GM12878 (cell line): ENCODE measurements at regions not wholly inside any gene's neighbourhood (a gene's known extent, or its start where the extent isn't known, plus 50 kb on each side); places are given as distances from the start of the nearest gene placed in this dataset.

Source experiments
- ATAC-seq: fragments of 200-7000 bp; cut with Tn5 transposase; 3 replicates; pipeline ENCODE4 v1.9.1; 2020; ENCODE audit warnings: mild to moderate bottlenecking, moderate library complexity
- BruUV-seq: library from RNA; stranded (reverse); fragments of 400-500 nt; replicated peaks from 2 replicates; lab custom pipeline; 2021; lab: Mats Ljungman, UMichigan
- CTCF ChIA-PET: fragments of 300-600 bp; sonication (Branson Sonifier 250); formaldehyde crosslinking; extraction: SDS; loops from one replicate; lab custom pipeline; 2021; ENCODE audit warnings: inconsistent platforms; lab: Yijun Ruan, JAX
- POLR2A ChIA-PET: fragments of 350-600 bp; formaldehyde crosslinking; extraction: SDS; loops from one replicate; lab custom pipeline; 2021; ENCODE audit warnings: inconsistent platforms; lab: Charles Lee
- RAD21 ChIA-PET: fragments of 300-600 bp; sonication (Branson Sonifier 250); formaldehyde crosslinking; loops from one replicate; lab custom pipeline; 2023; ENCODE audit warnings: antibody characterized with exemption; ENCODE audit not compliant: unreplicated experiment; lab: Charles Lee
- SMC1A ChIA-PET: fragments of 300-600 bp; sonication (Branson Sonifier 250); formaldehyde crosslinking; loops from one replicate; lab custom pipeline; 2023; ENCODE audit not compliant: unreplicated experiment, uncharacterized antibody; lab: Charles Lee
- DNase-seq: peaks from one replicate; pipeline ENCODE4 v3.0.0-alpha.2; 2011; ENCODE audit warnings: low read depth, low spot score
- FAIRE-seq: peaks from 3 replicates; lab custom pipeline; 2011; peaks lifted over from hg19 to GRCh38; lab: Jason Lieb, UNC
- H2AFZ ChIP-seq: 2 replicates; pipeline ENCODE4 v1.6.0; 2011; ENCODE audit warnings: low read depth, low read length, control low read depth; ENCODE audit not compliant: control insufficient read depth
- H3K27ac ChIP-seq: 2 replicates; pipeline ENCODE4 v1.5.1; 2011; ENCODE audit warnings: control low read depth; ENCODE audit not compliant: control insufficient read depth, insufficient read depth
- H3K27me3 ChIP-seq, 2 experiments: replicated peaks in 1 of 2; 2 replicates each; pipeline versions ENCODE4 v1.6.0 to v1.6.1; 2011; ENCODE audit warnings: low read length in 1 of 2; ENCODE audit not compliant: control insufficient read depth in 2 of 2, insufficient read depth in 2 of 2
- H3K36me3 ChIP-seq, 2 experiments: 2 replicates each; pipeline ENCODE4 v1.5.1; 2011; ENCODE audit warnings: low read length in 1 of 2; ENCODE audit not compliant: control insufficient read depth in 2 of 2, insufficient read depth in 2 of 2
- H3K4me1 ChIP-seq: 2 replicates; pipeline ENCODE4 v1.6.1; 2011; ENCODE audit warnings: mild to moderate bottlenecking, low read length, moderate library complexity, mixed read lengths; ENCODE audit not compliant: control insufficient read depth, insufficient read depth
- H3K4me2 ChIP-seq: 2 replicates; pipeline ENCODE4 v1.6.0; 2011; ENCODE audit warnings: control low read depth; ENCODE audit not compliant: control insufficient read depth, insufficient read depth
- H3K4me3 ChIP-seq: fragments of 200-600 bp; sonication (generic); 2 replicates; pipeline ENCODE4 v1.5.1; 2016
- H3K79me2 ChIP-seq: 2 replicates; pipeline ENCODE4 v1.6.0; 2011; ENCODE audit warnings: low read length; ENCODE audit not compliant: control insufficient read depth, insufficient read depth
- H3K9ac ChIP-seq: 2 replicates; pipeline ENCODE4 v1.8.0; 2011; ENCODE audit warnings: low read length, control low read depth, mixed read lengths; ENCODE audit not compliant: control insufficient read depth, insufficient read depth
- H3K9me3 ChIP-seq: replicated peaks from 3 replicates; pipeline ENCODE4 v1.5.1; 2011; ENCODE audit warnings: mild to moderate bottlenecking, low read length; ENCODE audit not compliant: control insufficient read depth, insufficient read depth
- H4K20me1 ChIP-seq: 2 replicates; pipeline ENCODE4 v1.6.0; 2011; ENCODE audit not compliant: control insufficient read depth, insufficient read depth
- ASH2L ChIP-seq: fragments of 300-600, 200-600 bp; sonication (generic); IDR thresholded peaks from 2 replicates; pipeline ENCODE4 v1.6.1; 2017; ENCODE audit warnings: low read depth, mild to moderate bottlenecking, borderline replicate concordance
- BCL11A ChIP-seq: IDR thresholded peaks from 2 replicates; pipeline ENCODE4 v1.6.1; 2011; ENCODE audit warnings: low read depth, low read length
- BHLHE40 ChIP-seq, 2 experiments: fragments of 450-650 bp in 1 of 2; IDR thresholded peaks; 2 replicates each; pipeline ENCODE4 v1.6.1; 2011 to 2017; ENCODE audit warnings: low read depth in 2 of 2, borderline replicate concordance in 1 of 2, improper control_type of control experiment in 1 of 2, low read length in 1 of 2, mild to moderate bottlenecking in 1 of 2
- CHD1 ChIP-seq: IDR thresholded peaks from 2 replicates; pipeline ENCODE4 v1.6.1; 2012; ENCODE audit warnings: low read depth, low read length, improper control_type of control experiment
- EGR1 ChIP-seq, 2 experiments: IDR thresholded peaks; 1 replicate in 1 of 2; 2 replicates in 1 of 2; pipeline ENCODE4 v1.6.1; 2011 to 2012; ENCODE audit warnings: low read depth in 2 of 2, low read length in 2 of 2, borderline replicate concordance in 1 of 2, mild to moderate bottlenecking in 1 of 2, moderate library complexity in 1 of 2
- FOS ChIP-seq: IDR thresholded peaks from 3 replicates; pipeline ENCODE4 v1.6.1; 2011; ENCODE audit warnings: borderline replicate concordance; ENCODE audit not compliant: insufficient read length; ENCODE audit errors: extremely low read depth
- FOXK2 ChIP-seq: fragments of 450-650 bp; IDR thresholded peaks from 2 replicates; pipeline ENCODE4 v1.6.1; 2017; ENCODE audit warnings: mild to moderate bottlenecking, moderate library complexity
- KLF5 ChIP-seq: fragments of 450-650 bp; IDR thresholded peaks from 2 replicates; pipeline ENCODE4 v1.6.1; 2014; ENCODE audit warnings: mild to moderate bottlenecking; ENCODE audit not compliant: partially characterized antibody
- MEF2A ChIP-seq: IDR thresholded peaks from 2 replicates; pipeline ENCODE4 v1.6.1; 2011; ENCODE audit warnings: low read depth, mild to moderate bottlenecking, low read length, moderate library complexity; ENCODE audit not compliant: insufficient read depth
- NFYA ChIP-seq: IDR thresholded peaks from 2 replicates; pipeline ENCODE4 v1.6.1; 2011; ENCODE audit warnings: low read depth, mild to moderate bottlenecking, low read length, improper control_type of control experiment, borderline replicate concordance
- NRF1 ChIP-seq: conservative IDR thresholded peaks from 2 replicates; pipeline ENCODE4 v1.6.1; 2011; ENCODE audit warnings: mild to moderate bottlenecking, low read depth, low read length, improper control_type of control experiment
- PML ChIP-seq: IDR thresholded peaks from 2 replicates; pipeline ENCODE4 v1.6.1; 2012; ENCODE audit warnings: low read length, inconsistent platforms
- RAD51 ChIP-seq: fragments of 450-650 bp; IDR thresholded peaks from 2 replicates; pipeline ENCODE4 v1.6.1; 2016; ENCODE audit warnings: moderate library complexity, mild to moderate bottlenecking, inconsistent platforms
- SMC3 ChIP-seq: IDR thresholded peaks from 2 replicates; pipeline ENCODE4 v1.6.1; 2011; ENCODE audit warnings: low read length, improper control_type of control experiment, borderline replicate concordance
- STAT1 ChIP-seq: fragments of 450-650 bp; conservative IDR thresholded peaks from 2 replicates; pipeline ENCODE4 v1.6.1; 2014; ENCODE audit warnings: antibody characterized with exemption, mild to moderate bottlenecking
- ZNF24 ChIP-seq: fragments of 450-650 bp; IDR thresholded peaks from 2 replicates; pipeline ENCODE4 v1.6.1; 2017; ENCODE audit warnings: antibody characterized with exemption, mild to moderate bottlenecking
- ZSCAN29 ChIP-seq: fragments of 450-650 bp; IDR thresholded peaks from 2 replicates; pipeline ENCODE4 v1.6.1; 2017; ENCODE audit warnings: mild to moderate bottlenecking, moderate library complexity
- WGBS: methylation state at CpG from one replicate; pipeline ENCODE4 v1.1.6; 2016; ENCODE audit warnings: low lambda C conversion rate; ENCODE audit not compliant: insufficient replicate concordance, insufficient coverage; ENCODE audit errors: missing lambda C conversion rate; 5-methylcytosine and 5-hydroxymethylcytosine counted together
- in situ Hi-C: fragments of 300-500 bp; cut with MboI; formaldehyde crosslinking; loops from 9 replicates; pipeline ENCODE4 v1.14.3; 2018; ENCODE audit warnings: mixed read lengths
- intact Hi-C: fragments of 100-400 bp; cut with micrococcal nuclease; formaldehyde crosslinking; loops from one replicate; pipeline ENCODE4 v1.14.2; 2022; ENCODE audit not compliant: unreplicated experiment
- TF ChIP-seq, protein P1 (sequence below): fragments of 450-650 bp; formaldehyde crosslinking; IDR thresholded peaks from 2 replicates; pipeline ENCODE4 v1.5.0; 2022; ENCODE audit warnings: mild to moderate bottlenecking, missing genetic modification characterization

- ATAC-seq (no peak), DNase-seq (no peak), FAIRE-seq (no peak)
- POLR2A ChIA-PET = no interaction called here
- no peaks in the 10 kb centered on the region for H3K36me3 ChIP-seq
- H2AFZ ChIP-seq = no peak overlapping the region
- BruUV-seq = no TSS peak
- SMC1A ChIA-PET = no interaction called here
- no peak overlapping the region for H3K9ac ChIP-seq
- RAD21 ChIA-PET = no interaction called here
- no peaks in the 10 kb centered on the region for H3K4me1 ChIP-seq
- no peak overlapping the region for H3K27ac ChIP-seq
- H3K4me2 ChIP-seq = no peak overlapping the region
- H4K20me1 ChIP-seq = no peaks in the 10 kb centered on the region
- in situ Hi-C loops (no loop called here), intact Hi-C loops (no loop called here)
- no peak overlapping the region for H3K4me3 ChIP-seq
- CTCF ChIA-PET = no interaction called here
- no peaks in the 10 kb centered on the region for H3K79me2 ChIP-seq
- TF ChIP-seq ZNF24 (no peak), CHD1 (no peak), PML (no peak), RAD51 (no peak), KLF5 (no peak), NRF1 (no peak), ZSCAN29 (no peak), FOXK2 (no peak), STAT1 (no peak), BHLHE40 (IDR thresholded peaks at IDR 0.05; ENCODE audit: borderline replicate concordance in 1 of 2, low read depth in 2 of 2, low read length in 1 of 2) (no peak), MEF2A (no peak), FOS (no peak), BCL11A (no peak), NFYA (no peak), EGR1 (IDR thresholded peaks at IDR 0.05; ENCODE audit: borderline replicate concordance in 1 of 2, low read depth in 2 of 2, low read length in 2 of 2) (no peak), ASH2L (no peak), SMC3 (no peak)
- TF ChIP-seq, protein P1, sequence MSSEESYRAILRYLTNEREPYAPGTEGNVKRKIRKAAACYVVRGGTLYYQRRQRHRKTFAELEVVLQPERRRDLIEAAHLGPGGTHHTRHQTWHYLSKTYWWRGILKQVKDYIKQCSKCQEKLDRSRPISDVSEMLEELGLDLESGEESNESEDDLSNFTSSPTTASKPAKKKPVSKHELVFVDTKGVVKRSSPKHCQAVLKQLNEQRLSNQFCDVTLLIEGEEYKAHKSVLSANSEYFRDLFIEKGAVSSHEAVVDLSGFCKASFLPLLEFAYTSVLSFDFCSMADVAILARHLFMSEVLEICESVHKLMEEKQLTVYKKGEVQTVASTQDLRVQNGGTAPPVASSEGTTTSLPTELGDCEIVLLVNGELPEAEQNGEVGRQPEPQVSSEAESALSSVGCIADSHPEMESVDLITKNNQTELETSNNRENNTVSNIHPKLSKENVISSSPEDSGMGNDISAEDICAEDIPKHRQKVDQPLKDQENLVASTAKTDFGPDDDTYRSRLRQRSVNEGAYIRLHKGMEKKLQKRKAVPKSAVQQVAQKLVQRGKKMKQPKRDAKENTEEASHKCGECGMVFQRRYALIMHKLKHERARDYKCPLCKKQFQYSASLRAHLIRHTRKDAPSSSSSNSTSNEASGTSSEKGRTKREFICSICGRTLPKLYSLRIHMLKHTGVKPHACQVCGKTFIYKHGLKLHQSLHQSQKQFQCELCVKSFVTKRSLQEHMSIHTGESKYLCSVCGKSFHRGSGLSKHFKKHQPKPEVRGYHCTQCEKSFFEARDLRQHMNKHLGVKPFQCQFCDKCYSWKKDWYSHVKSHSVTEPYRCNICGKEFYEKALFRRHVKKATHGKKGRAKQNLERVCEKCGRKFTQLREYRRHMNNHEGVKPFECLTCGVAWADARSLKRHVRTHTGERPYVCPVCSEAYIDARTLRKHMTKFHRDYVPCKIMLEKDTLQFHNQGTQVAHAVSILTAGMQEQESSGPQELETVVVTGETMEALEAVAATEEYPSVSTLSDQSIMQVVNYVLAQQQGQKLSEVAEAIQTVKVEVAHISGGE (CRISPR knock-in tag) = no peak
- WGBS = 14% methylated on average over 4 of the region's 4 CpGs
- no peaks in the 10 kb centered on the region for H3K27me3 ChIP-seq
- no peaks in the 10 kb centered on the region for H3K9me3 ChIP-seq
Observed at GRCh38 chr3:74750901-74751300, 136.4 kb upstream of the CNTN3 start.
